ENCODE measurements at regions not wholly inside any gene's neighbourhood (a gene's known extent, or its start where the extent isn't known, plus 50 kb on each side); places are given as distances from the start of the nearest gene placed in this dataset.

DNA sequence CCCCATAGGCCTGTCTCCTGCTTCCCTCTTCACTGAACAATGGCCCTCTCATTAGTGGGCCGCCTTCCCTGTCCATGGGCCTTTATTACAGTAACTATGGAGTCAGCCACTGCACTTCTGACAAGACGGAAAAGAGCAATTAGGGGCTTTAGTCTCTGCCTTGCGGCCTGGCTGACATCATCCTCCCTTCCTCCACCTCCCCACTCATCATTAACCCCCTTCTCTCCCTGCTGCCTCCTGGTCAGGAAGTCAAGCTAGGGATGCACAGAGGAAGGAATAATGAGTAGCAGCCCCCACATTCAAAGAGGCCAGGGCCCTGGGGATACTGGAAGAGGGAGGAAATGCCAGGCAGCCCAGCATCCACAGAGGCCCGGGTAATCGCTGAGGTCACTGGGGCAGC is 101.6 kb upstream of the PLXNA4 start:
- no peak for DNase-seq (ENCODE audit: low spot score)
- no peak for TF ChIP-seq CTCF (IDR thresholded peaks at IDR 0.05; ENCODE audit: extremely low read depth, missing control alignments)

- no peak for DNase-seq (ENCODE audit: low spot score)
- no peak for TF ChIP-seq CTCF (IDR thresholded peaks at IDR 0.05; ENCODE audit: extremely low read depth, missing control alignments)
Measured at GRCh38 chr7:132672200-132672990, 96.1 kb upstream of the PLXNA4 start.

- DNase-seq (ENCODE audit: low spot score): no peak
- no peak for TF ChIP-seq CTCF (IDR thresholded peaks at IDR 0.05; ENCODE audit: extremely low read depth, missing control alignments)
Measured at GRCh38 chr7:132666774-132667172, 90.5 kb upstream of the PLXNA4 start.

DNA sequence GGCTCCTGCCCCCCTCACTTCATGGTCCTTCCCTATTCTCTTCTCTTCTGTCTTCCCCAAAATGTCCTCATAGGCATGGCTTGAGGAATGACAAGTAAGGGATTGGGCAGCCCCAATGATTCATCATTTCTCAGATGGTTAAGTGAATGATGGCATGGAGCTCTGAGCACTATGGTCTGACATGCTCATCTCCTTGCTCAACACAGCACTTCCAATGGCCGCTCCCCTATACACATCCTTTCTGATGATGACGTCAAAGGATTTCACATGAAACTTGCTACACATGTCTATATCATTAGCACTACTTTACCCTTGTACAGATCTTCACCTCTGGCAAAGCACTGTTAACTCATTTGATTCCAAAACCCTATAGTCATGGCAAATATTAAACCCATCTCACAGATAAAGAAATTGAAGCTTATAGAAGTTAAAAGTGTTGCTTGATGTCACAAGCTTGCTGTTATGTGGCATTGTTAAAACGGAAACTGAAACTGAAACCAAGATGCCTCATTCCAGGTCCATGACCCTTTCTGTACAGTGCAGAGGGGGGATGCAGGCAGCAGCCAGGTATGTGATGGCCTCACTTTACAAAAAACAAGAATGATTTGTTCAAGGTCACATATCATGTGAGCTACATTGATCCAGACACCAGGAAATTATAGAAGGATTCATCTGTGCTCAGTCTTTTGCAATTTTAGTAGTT is 90.0 kb upstream of the PLXNA4 start:
- no peak for DNase-seq (ENCODE audit: low spot score)
- TF ChIP-seq CTCF (IDR thresholded peaks at IDR 0.05; ENCODE audit: extremely low read depth, missing control alignments): no peak

DNA sequence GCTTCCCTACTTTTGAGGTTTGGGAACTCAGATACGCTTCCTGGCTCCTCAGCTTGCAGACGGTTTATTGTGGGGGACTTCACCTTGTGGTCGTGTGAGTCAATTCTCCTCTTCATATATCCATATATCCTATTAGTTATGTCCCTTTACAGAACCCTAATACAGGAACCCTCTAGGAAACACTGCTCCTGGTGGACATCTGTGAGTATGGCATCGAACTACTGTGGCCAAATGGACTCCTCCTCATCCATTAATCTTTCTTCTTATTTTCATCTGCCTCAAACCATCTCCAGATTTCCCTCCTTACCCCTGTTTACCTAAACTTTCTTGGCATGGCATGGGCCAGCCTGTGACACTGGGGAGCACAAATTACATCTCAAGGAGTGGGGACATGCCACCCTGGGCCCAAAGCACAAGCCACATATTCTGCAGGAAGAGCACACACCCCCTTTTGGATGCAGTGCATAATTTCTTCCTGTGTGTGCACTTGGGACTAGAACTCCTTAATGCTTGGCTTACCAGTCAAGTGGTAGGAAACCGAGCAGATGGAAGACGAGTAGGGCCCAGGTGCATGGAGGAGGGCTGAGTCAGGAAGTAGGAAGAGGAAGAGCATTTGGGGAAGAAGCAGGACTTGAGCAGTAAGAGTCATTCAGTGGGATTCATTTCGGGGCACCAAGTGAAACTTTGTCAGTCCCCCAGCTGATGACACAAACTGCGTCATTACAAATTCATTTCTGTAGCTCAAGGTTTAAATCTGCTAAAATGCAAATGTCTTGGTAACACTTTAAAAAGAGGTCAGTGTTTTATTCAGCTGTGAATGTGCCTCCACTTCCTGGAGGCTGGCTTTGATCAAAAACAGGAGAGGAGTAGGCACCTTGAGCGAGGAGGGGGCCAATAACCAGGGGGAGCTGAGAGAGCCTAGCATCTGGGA is 80.8 kb upstream of the PLXNA4 start:
- TF ChIP-seq CTCF (IDR thresholded peaks at IDR 0.05; ENCODE audit: extremely low read depth, missing control alignments): no peak
- DNase-seq (ENCODE audit: low spot score): no peak

GRCh38 chr7:132656341-132656740 is 80.1 kb upstream of the PLXNA4 start:
- TF ChIP-seq CTCF (IDR thresholded peaks at IDR 0.05; ENCODE audit: extremely low read depth, missing control alignments): no peak
- DNase-seq (ENCODE audit: low spot score): no peak

Data from GM20000 (cell line).